Ovary (tissue), 7 donors: ENCODE measurements at regions not wholly inside any gene's neighbourhood (a gene's known extent, or its start where the extent isn't known, plus 50 kb on each side); places are given as distances from the start of the nearest gene placed in this dataset.

ENCODE experiments used
- DNase-seq, 5 donors: peaks; one replicate each; pipeline ENCODE4 v3.0.0-alpha.2; 2019 to 2020
- H3K27ac ChIP-seq, 2 donors: fragments of 200-600 bp; one replicate each; pipeline versions ENCODE4 v1.5.1 to v1.8.0; 2019 to 2022
- H3K27me3 ChIP-seq: fragments of 200-600 bp; one replicate; pipeline ENCODE4 v1.8.0; 2022
- H3K36me3 ChIP-seq: fragments of 200-600 bp; sonication (generic); one replicate; pipeline ENCODE4 v1.5.1; 2019
- H3K4me1 ChIP-seq: one replicate; pipeline ENCODE4 v1.8.1; 2013; ENCODE audit warnings: mild to moderate bottlenecking, moderate library complexity; ENCODE audit not compliant: insufficient read depth
- H3K4me3 ChIP-seq: fragments of 200-600 bp; sonication (generic); one replicate; pipeline ENCODE4 v1.5.1; 2017
- H3K9me3 ChIP-seq, 2 donors: fragments of 200-600 bp in 1 of 2; sonication (generic) in 1 of 2; one replicate each; pipeline versions ENCODE4 v1.5.1 to v1.8.1; 2013 to 2019; ENCODE audit warnings: mild to moderate bottlenecking in 1 of 2, moderate library complexity in 1 of 2
- EP300 ChIP-seq: sonication (generic); formaldehyde crosslinking; IDR thresholded peaks from one replicate; pipeline ENCODE4 v1.6.1; 2017; ENCODE audit warnings: antibody characterized with exemption
- POLR2A ChIP-seq: fragments of 450-650 bp; IDR thresholded peaks from one replicate; pipeline ENCODE4 v1.6.1; 2017; ENCODE audit warnings: antibody characterized with exemption, mild to moderate bottlenecking, moderate library complexity
- WGBS, 3 donors: extraction: QIAGEN DNeasy Blood & Tissue Kit in 1 of 3; methylation state at CpG; one replicate each; pipeline versions ENCODE4 v1.1.5 to v1.1.7; 2013 to 2017; 5-methylcytosine and 5-hydroxymethylcytosine counted together
- intact Hi-C, 4 donors: fragments of 100-400 bp; cut with DNase I; formaldehyde crosslinking; loops; one replicate each; pipeline versions ENCODE4 v1.11.0 to v1.15.1; 2022 to 2023
- TF ChIP-seq, protein P1 (sequence below), 3 donors: fragments of 450-650 bp in 2 of 3; fragments of 200-600 bp in 1 of 3; IDR thresholded peaks; one replicate each; pipeline versions ENCODE4 v1.5.1 to v1.8.0; 2016 to 2022; ENCODE audit warnings: antibody characterized with exemption in 3 of 3, mild to moderate bottlenecking in 1 of 3
- donor health status: DM: no; HTN: no; CAD: no; lungs with moderate emphysema.
- donor health status: DM: no; HTN: no; CAD: no.
- donor health status: Bipolar disorder and iron deficiency.
- donor health status: DM: no; HTN: no; CAD: no.
- donor health status: DM: yes; HTN: yes; CAD: no.

DNA sequence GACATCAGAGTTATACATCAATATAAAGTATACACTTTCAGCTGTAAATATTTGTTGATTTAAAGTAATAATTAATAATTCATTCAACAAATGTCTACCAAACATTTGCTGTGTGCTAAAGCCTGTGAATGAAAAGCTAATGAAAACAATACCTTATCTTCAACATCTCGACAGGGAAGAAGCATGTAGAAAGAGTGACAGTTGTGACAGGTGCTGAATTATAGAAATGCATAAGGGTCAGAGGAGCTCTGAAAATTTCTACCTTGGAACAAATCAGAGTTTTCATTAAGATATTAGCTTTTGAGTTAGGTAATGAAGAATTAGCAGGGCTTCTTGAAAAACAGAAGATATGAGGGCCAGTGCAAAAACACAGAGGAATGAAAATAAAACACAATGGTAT is 739.2 kb downstream of the VGLL3 start:
- TF ChIP-seq POLR2A (no peak), EP300 (no peak)
- TF ChIP-seq, protein P1, sequence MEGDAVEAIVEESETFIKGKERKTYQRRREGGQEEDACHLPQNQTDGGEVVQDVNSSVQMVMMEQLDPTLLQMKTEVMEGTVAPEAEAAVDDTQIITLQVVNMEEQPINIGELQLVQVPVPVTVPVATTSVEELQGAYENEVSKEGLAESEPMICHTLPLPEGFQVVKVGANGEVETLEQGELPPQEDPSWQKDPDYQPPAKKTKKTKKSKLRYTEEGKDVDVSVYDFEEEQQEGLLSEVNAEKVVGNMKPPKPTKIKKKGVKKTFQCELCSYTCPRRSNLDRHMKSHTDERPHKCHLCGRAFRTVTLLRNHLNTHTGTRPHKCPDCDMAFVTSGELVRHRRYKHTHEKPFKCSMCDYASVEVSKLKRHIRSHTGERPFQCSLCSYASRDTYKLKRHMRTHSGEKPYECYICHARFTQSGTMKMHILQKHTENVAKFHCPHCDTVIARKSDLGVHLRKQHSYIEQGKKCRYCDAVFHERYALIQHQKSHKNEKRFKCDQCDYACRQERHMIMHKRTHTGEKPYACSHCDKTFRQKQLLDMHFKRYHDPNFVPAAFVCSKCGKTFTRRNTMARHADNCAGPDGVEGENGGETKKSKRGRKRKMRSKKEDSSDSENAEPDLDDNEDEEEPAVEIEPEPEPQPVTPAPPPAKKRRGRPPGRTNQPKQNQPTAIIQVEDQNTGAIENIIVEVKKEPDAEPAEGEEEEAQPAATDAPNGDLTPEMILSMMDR (IDR thresholded peaks at IDR 0.05), result no peak
- Histone ChIP-seq H3K36me3 (no peaks in the 10 kb centered on the region), H3K4me1 (no peaks in the 10 kb centered on the region), H3K27me3 (no peaks in the 10 kb centered on the region), H3K4me3 (no peak overlapping the region), H3K9me3 (no peaks in the 10 kb centered on the region), H3K27ac (no peak overlapping the region)
- WGBS, 3 donors, result 29 to 44% (median 39%) methylated on average over 1 of the region's 1 CpG
- no peak for DNase-seq
- intact Hi-C loops, result no loop called here

DNA sequence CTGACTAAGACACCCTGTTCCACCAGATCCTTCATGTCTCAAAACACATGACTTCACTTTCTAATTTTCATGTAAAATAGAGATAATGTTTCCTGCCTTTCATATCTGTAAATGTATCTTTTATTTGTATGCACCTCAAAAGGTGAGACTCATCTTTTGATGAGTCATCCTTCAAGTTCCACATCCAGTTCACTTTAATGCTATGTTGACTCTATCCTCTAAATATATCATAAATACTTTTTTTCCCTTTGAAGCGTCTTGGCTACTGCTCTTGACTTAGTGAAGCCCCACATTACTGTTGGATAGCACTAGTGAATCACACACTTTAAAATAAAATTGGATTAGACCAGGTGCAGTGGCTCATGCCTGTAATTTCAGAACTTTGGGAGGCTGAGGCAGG is 741.1 kb downstream of the VGLL3 start:
- no peak overlapping the region for H3K27ac ChIP-seq
- intact Hi-C loops, result no loop called here
- no peak for DNase-seq
- no peaks in the 10 kb centered on the region for H3K36me3 ChIP-seq
- TF ChIP-seq, protein P1 (IDR thresholded peaks at IDR 0.05), result no peak
- no peak for TF ChIP-seq EP300
- TF ChIP-seq POLR2A, result no peak
- H3K4me1 ChIP-seq, result no peaks in the 10 kb centered on the region
- no peak overlapping the region for H3K4me3 ChIP-seq
- H3K9me3 ChIP-seq, result no peaks in the 10 kb centered on the region
- no peaks in the 10 kb centered on the region for H3K27me3 ChIP-seq
- WGBS, 3 donors, result 66 to 86% (median 84%) methylated on average over 1 of the region's 1 CpG

DNA sequence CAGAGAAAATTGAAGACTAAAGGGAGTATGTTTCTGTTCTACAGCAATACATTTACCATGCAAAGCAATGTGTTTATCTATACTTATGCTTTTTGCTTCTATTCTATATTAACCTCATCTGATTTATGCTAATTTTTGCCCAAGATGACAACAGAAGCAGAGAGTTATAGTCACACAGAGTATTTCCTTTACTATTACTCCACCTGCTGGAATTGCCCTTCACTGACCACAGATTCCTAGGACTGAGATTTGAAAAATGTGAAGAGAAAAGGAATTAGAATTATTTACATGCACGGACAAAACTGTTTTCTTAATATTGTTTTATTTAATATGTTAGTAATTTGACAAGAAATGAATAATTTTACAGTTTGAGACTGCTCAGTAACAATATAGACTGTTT is 745.6 kb downstream of the VGLL3 start:
- no peaks in the 10 kb centered on the region for H3K9me3 ChIP-seq
- H3K4me3 ChIP-seq, result no peak overlapping the region
- no peaks in the 10 kb centered on the region for H3K36me3 ChIP-seq
- 1 to 16% (median 2%) methylated on average over 1 of the region's 1 CpG for whole genome bisulfite sequencing, 3 donors
- no peaks in the 10 kb centered on the region for H3K27me3 ChIP-seq
- no peaks in the 10 kb centered on the region for H3K4me1 ChIP-seq
- no peak overlapping the region for H3K27ac ChIP-seq
- TF ChIP-seq EP300, result no peak
- no peak for TF ChIP-seq POLR2A
- TF ChIP-seq, protein P1 (IDR thresholded peaks at IDR 0.05), result no peak
- DNase-seq, result no peak
- intact Hi-C loops, result no loop called here

GRCh38 chr3:86244905-86245304 is 746.0 kb downstream of the VGLL3 start:
- no peak for DNase-seq
- Histone ChIP-seq H3K9me3 (no peaks in the 10 kb centered on the region), H3K4me1 (no peaks in the 10 kb centered on the region), H3K27me3 (no peaks in the 10 kb centered on the region), H3K27ac (no peak overlapping the region), H3K36me3 (no peaks in the 10 kb centered on the region), H3K4me3 (no peak overlapping the region)
- TF ChIP-seq EP300 (no peak), POLR2A (no peak)
- TF ChIP-seq, protein P1 (IDR thresholded peaks at IDR 0.05), result no peak
- intact Hi-C loops, result no loop called here
- 18 to 19% (median 18%) methylated on average over 3 of the region's 3 CpGs for WGBS, 3 donors

- no peak overlapping the region for H3K27ac ChIP-seq
- no peaks in the 10 kb centered on the region for H3K4me1 ChIP-seq
- no peaks in the 10 kb centered on the region for H3K9me3 ChIP-seq
- WGBS, 3 donors, result 49 to 55% (median 52%) methylated on average over 2 of the region's 2 CpGs
- intact Hi-C loops, result no loop called here
- H3K27me3 ChIP-seq, result no peaks in the 10 kb centered on the region
- no peak for DNase-seq
- H3K36me3 ChIP-seq, result no peaks in the 10 kb centered on the region
- TF ChIP-seq POLR2A, result no peak
- H3K4me3 ChIP-seq, result no peak overlapping the region
Observed at GRCh38 chr3:86239946-86240345, 751.0 kb downstream of the VGLL3 start.
